Globus pallidus (tissue), 1 donor: ENCODE measurements at regions not wholly inside any gene's neighbourhood (a gene's known extent, or its start where the extent isn't known, plus 50 kb on each side); places are given as distances from the start of the nearest gene placed in this dataset.

Source experiments
- DNase-seq: peaks from one replicate; pipeline ENCODE4 v3.0.0-alpha.2; 2015; ENCODE audit warnings: low spot score

GRCh38 chr3:3629911-3630310, 169.3 kb upstream of the LRRN1 start:
- no peak for DNase-seq

DNA sequence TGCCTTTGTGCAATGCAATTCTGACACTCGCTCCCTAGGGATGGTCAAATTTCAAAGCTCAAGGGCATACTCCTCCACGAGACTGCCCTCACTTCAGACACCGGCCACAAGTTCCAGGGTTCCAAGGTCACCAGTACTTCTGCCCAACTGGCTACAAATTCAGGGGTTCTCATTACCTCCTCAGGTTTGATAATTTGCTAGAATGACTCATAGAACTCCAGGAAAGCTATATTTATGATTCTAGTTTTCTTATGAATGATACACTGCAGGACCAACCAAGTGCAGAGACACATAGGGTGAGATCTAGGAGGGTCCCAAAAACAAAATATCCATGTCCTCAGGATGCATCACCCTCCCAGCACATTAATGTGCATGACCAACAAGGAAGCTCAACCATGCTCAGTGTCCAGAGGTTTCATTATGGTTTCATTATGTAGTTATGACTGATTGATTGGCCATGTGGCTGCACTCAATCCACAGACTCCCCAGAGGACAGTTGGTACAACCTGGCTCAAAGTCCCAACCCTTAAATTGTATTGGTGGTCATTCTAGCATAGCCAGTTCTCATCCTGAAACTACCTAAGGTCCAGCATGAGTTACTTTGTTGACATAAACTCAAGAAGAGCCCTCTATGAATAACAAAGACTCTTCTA, 170.4 kb upstream of the LRRN1 start:
- DNase-seq = no peak

- DNase-seq = no peak
Measured at GRCh38 chr3:3627114-3627513, 172.1 kb upstream of the LRRN1 start.

- no peak for DNase-seq
Measured at GRCh38 chr3:3625544-3626271, 173.5 kb upstream of the LRRN1 start.

DNA sequence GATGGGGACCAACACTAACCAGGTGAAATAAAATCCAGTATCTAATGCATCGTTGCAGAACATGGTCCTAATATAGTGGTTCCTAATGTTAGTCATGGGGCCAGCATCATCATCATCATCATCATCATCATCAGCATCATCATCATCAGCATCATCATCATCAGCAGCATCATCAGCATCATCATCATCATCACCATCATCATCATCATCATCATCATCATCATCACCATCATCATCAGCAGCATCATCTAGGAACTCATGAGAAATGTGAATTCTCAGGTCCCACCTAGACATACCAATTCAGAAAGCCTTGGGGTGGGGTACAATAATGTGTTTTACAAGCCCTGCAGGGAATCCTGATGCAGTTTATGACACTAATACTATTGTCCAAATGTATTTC, 179.4 kb upstream of the LRRN1 start:
- DNase-seq = no peak

DNA sequence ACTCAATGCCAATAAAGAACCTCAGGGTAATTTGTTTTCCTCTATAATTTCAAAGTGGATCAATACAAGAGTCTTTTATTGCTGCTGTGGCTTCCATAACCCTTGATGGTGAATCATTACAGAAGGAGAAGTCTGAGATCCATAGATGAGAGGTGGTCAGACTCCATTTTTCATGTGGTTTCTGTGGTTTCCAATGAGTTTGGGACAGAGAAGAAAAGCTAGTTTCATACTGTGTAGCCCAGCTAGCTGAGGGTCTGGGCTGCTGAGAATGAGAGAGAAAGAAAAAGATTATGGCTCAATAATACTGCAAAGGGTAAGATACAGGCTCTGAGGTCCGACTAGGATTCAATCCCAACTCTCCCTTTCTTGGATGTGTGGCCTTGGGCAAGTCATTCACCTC, 180.6 kb upstream of the LRRN1 start:
- DNase-seq = no peak

- no peak for DNase-seq
Measured at GRCh38 chr3:3615533-3615932, 183.7 kb upstream of the LRRN1 start.

DNA sequence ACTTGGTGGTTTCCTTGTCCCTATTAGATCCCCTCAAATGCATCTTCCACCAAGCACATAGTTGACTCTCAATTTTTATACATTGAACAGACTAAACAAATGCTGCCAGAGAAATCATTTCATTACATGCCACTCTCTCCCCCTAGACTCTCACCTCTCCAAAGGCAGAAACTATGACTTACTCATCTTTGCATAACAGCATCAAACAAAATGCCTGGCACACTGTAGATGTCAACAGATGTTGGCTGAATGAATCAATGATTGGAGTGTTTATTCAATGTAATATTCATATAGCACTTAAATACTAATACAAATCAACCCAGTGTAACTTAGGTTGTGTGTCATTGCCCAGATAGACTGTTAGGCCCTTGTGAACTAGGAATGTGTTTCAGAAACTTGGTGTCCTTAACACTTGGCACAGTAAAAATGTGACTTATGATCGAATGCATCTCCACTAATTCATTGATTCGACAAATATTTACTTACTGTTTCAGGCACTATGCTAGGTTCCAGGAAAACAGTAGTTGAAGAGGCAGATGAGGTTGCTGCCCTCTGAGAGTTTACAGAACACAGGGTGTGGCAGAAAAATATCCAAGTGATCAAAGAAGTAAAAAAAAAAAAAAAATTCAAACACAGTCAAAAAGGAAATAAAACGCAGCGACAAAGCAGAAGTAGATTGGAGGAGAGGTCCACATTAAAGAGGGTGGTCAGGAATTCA, 188.5 kb upstream of the LRRN1 start:
- no peak for DNase-seq

GRCh38 chr3:3606321-3606720, 192.9 kb upstream of the LRRN1 start:
- DNase-seq = no peak

DNA sequence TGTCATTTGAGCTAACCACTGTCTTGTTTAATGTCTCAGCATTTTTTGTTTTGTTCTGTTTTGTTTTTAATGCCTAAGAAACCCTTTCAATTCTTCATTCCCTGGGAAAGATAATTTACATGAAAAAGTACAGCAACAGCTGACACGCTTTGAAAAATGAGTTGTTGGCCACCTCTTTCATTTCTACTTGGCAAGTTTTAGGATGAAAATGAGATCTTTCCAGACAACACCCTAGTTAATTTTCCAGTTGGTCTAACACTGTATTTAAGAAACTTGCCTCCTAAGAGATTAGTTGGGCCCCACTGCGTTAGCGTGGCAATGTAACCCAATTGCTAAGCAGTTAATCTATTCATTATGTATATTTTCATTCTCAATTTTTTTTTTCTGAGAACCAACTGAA, 194.0 kb upstream of the LRRN1 start:
- no peak for DNase-seq

GRCh38 chr3:3603351-3603750, 195.9 kb upstream of the LRRN1 start:
- DNase-seq = no peak

GRCh38 chr3:3600665-3601340, 198.4 kb upstream of the LRRN1 start:
- no peak for DNase-seq

GRCh38 chr3:3599016-3599415, 200.2 kb upstream of the LRRN1 start:
- no peak for DNase-seq

GRCh38 chr3:3594986-3595385, 204.2 kb upstream of the LRRN1 start:
- DNase-seq = no peak

- DNase-seq = no peak
Measured at GRCh38 chr3:3589715-3590130, 209.5 kb upstream of the LRRN1 start.

DNA sequence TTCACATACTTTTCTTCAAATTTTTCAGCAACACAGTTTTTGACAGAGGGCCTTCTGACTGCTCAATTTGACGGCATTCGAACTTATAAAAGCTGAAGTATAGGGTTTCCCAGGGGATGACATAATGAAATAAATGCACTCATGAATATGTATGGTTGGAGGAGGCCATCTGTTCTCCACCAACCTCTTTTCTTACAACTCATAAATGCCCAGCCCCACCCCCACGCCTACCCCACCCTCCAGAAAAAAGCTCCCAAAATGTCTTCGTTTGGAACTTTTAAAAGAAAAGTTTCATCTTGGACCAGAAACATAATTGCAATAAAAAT, 211.6 kb upstream of the LRRN1 start:
- DNase-seq = no peak

DNA sequence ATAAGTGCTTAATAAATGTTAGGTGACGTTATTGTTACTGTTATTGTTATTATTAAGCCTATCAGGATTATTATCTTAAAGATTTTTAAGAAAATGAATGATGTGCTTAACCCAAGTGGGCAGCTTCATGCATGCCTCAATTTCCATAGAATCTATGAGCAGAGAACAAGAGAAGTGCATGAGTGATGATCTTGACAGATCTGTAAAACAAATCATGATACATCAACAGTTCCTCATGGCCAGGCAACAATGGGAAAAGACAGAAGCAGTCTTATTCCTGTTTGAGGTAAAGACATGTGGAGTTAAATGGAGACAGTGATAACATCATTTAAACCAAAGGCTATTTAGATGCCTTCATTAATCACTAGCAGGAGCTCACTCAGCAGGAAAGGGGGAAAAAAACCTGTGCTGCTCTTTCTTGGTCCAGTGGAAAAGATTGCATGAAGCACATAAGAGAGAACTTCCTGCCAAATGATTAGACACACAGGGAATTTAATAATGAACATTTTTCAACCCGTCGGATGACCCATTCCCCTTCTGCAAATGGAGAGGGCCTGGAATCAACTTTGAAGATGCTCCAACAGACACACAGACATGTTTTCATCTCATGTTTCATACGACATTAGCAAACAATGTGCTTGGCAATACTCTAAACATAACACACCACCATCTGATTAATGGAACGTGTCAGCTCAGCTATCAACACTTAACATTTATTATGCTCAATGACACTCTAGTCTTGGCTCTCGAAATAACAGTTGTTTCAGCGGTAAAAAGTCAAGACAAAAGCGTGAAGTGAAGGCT, 212.2 kb upstream of the LRRN1 start:
- no peak for DNase-seq

DNA sequence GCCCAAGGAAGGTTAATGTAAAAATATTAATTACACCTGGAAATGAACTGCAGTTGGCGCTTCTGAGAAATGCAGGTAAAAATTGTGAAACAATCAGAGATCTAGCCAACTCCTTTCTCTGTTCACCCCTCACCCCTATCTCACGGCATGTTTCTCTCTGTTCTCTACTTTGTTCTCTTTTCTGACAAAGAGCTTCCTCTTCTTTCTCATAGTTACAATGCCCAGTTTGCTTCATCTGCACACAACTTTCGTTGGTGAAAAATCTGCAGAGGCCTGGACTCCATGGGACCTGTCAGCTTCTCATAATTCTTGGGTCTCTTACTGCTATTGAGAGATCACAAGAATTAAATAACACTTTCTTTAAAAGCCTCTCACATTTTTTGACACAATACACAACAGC, 212.9 kb upstream of the LRRN1 start:
- no peak for DNase-seq

- DNase-seq = no peak
Measured at GRCh38 chr3:3579658-3580057, 219.6 kb upstream of the LRRN1 start.

GRCh38 chr3:3578718-3579117, 220.5 kb upstream of the LRRN1 start:
- no peak for DNase-seq

DNA sequence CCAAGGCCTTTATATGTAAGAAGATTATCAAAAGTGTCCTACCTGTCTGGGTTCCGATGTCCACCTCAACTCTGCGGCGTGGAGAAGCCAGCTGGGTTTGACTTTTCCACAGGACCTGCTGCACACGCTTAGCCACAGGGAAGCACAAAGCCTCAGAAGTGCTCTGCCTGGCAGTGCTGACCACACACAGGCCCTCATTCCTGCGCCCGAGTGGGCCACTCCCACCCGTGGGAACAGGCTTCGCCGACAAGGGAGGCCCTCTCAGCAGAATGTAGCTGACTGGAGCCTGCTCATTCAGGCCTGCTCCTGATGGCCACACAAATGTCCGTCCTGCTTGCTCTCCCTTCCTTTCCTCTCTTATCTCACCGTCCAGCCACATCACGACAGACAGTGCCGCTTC, 221.4 kb upstream of the LRRN1 start:
- DNase-seq = no peak

GRCh38 chr3:3573341-3573740, 225.9 kb upstream of the LRRN1 start:
- no peak for DNase-seq
